ENCODE measurements at regions not wholly inside any gene's neighbourhood (a gene's known extent, or its start where the extent isn't known, plus 50 kb on each side); places are given as distances from the start of the nearest gene placed in this dataset.

DNA sequence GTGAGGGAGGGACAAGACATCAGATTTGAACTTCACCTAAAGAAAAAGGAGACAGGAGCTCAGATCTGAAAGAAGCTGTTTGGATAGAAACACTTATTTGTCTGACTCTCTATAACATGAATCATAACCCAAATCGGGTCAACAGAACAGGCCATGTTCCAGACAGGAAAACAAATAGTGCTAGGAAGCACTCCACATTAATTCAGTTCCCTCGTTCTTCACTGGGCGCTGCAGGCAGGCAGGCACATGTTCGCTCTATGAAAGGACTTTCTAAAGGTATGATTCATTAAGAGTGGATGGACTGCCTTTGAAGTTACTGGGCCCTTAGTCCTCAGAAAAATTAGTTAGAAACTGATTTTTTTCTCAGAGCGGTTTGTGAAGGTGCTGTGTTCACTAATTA, 137.5 kb upstream of the TRPC6 start:
- no peaks in the 10 kb centered on the region; the same call in 1 of the 2 replicates for H3K27me3 ChIP-seq (ENCODE audit: insufficient read depth)
- no peak for TF ChIP-seq GATA2 (CRISPR knock-in tag; IDR thresholded peaks at IDR 0.05)
- TF ChIP-seq USF2 (IDR thresholded peaks at IDR 0.05; ENCODE audit: borderline replicate concordance, low read depth, low read length): no peak
- no peak for TF ChIP-seq CHD2 (IDR thresholded peaks at IDR 0.05; ENCODE audit: low read length, partially characterized antibody)
- TF ChIP-seq SIN3A (IDR thresholded peaks at IDR 0.05; ENCODE audit: borderline replicate concordance, low read depth, low read length): no peak
- TF ChIP-seq RAD21 (IDR thresholded peaks at IDR 0.05; ENCODE audit: low read length): no peak
- TF ChIP-seq ELF1 (IDR thresholded peaks at IDR 0.05): no peak
- no peak for TF ChIP-seq FOXJ3 (CRISPR knock-in tag; IDR thresholded peaks at IDR 0.05)
- TF ChIP-seq, protein P1, sequence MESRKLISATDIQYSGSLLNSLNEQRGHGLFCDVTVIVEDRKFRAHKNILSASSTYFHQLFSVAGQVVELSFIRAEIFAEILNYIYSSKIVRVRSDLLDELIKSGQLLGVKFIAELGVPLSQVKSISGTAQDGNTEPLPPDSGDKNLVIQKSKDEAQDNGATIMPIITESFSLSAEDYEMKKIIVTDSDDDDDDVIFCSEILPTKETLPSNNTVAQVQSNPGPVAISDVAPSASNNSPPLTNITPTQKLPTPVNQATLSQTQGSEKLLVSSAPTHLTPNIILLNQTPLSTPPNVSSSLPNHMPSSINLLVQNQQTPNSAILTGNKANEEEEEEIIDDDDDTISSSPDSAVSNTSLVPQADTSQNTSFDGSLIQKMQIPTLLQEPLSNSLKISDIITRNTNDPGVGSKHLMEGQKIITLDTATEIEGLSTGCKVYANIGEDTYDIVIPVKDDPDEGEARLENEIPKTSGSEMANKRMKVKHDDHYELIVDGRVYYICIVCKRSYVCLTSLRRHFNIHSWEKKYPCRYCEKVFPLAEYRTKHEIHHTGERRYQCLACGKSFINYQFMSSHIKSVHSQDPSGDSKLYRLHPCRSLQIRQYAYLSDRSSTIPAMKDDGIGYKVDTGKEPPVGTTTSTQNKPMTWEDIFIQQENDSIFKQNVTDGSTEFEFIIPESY (IDR thresholded peaks at IDR 0.05; ENCODE audit: borderline replicate concordance, low read depth): no peak
- no peak for TF ChIP-seq JUND (IDR thresholded peaks at IDR 0.05)
- no peak for TF ChIP-seq SMC3 (IDR thresholded peaks at IDR 0.05; ENCODE audit: low read depth, low read length)
- TF ChIP-seq GABPA (IDR thresholded peaks at IDR 0.05; ENCODE audit: low read depth): no peak
- no peaks in the 10 kb centered on the region for H3F3A ChIP-seq (replicated peaks; ENCODE audit: insufficient read depth)
- no peaks in the 10 kb centered on the region for H3K9me2 ChIP-seq
- ChIA-PET CTCF (no interaction called here), POLR2A (no interaction called here)
- no peak overlapping the region for H3K4me3 ChIP-seq (ENCODE audit: low read depth in 2 of 2, low read length in 1 of 2)
- H3K9ac ChIP-seq: no peak overlapping the region
- no peaks in the 10 kb centered on the region for H3K9me3 ChIP-seq
- no peaks in the 10 kb centered on the region for H3K36me3 ChIP-seq (replicated peaks in 1 of 2; ENCODE audit: control insufficient read depth in 1 of 2, insufficient read depth in 2 of 2, low read length in 1 of 2)
- 19% methylated on average over 4 of the region's 5 CpGs for WGBS (ENCODE audit: low lambda C conversion rate)
- no peak overlapping the region for H3K4me2 ChIP-seq
- H4K20me1 ChIP-seq (ENCODE audit: insufficient read depth): no peaks in the 10 kb centered on the region
- H3K4me1 ChIP-seq (ENCODE audit: control insufficient read depth in 1 of 2, insufficient read depth in 2 of 2, low read depth in 1 of 2, low read length in 1 of 2): no peaks in the 10 kb centered on the region
- H3K79me2 ChIP-seq (ENCODE audit: insufficient read depth): no peaks in the 10 kb centered on the region
- no peak for DNase-seq
- H3K27ac ChIP-seq (ENCODE audit: low read depth in 2 of 2, low read length in 1 of 2): no peak overlapping the region
- H2AFZ ChIP-seq (ENCODE audit: low read depth): no peak overlapping the region

GRCh38 chr11:101718402-101718801, 134.6 kb upstream of the TRPC6 start:
- Histone ChIP-seq H3K4me1 (ENCODE audit: control insufficient read depth in 1 of 2, insufficient read depth in 2 of 2, low read depth in 1 of 2, low read length in 1 of 2) (no peaks in the 10 kb centered on the region), H3K9ac (no peak overlapping the region), H3K4me3 (ENCODE audit: low read depth in 2 of 2, low read length in 1 of 2) (no peak overlapping the region), H3K4me2 (no peak overlapping the region), H4K20me1 (ENCODE audit: insufficient read depth) (no peaks in the 10 kb centered on the region), H3K27ac (ENCODE audit: low read depth in 2 of 2, low read length in 1 of 2) (no peak overlapping the region), H2AFZ (ENCODE audit: low read depth) (no peak overlapping the region), H3K9me3 (no peaks in the 10 kb centered on the region), H3F3A (replicated peaks; ENCODE audit: insufficient read depth) (no peaks in the 10 kb centered on the region), H3K79me2 (ENCODE audit: insufficient read depth) (no peaks in the 10 kb centered on the region), H3K27me3 (ENCODE audit: insufficient read depth) (no peaks in the 10 kb centered on the region; the same call in 1 of the 2 replicates), H3K36me3 (replicated peaks in 1 of 2; ENCODE audit: control insufficient read depth in 1 of 2, insufficient read depth in 2 of 2, low read length in 1 of 2) (no peaks in the 10 kb centered on the region), H3K9me2 (no peaks in the 10 kb centered on the region)
- CTCF ChIA-PET: no interaction called here
- 7% methylated on average over 4 of the region's 4 CpGs for WGBS (ENCODE audit: low lambda C conversion rate)
- DNase-seq: no peak
- POLR2A ChIA-PET: no interaction called here
- TF ChIP-seq USF2 (IDR thresholded peaks at IDR 0.05; ENCODE audit: borderline replicate concordance, low read depth, low read length) (no peak), GATA2 (CRISPR knock-in tag; IDR thresholded peaks at IDR 0.05) (no peak), RCOR1 (IDR thresholded peaks at IDR 0.05; ENCODE audit: low read length) (no peak), FOXM1 (IDR thresholded peaks at IDR 0.05; ENCODE audit: low read depth) (no peak), TEAD4 (IDR thresholded peaks at IDR 0.05; ENCODE audit: borderline replicate concordance, insufficient read depth) (no peak), SMC3 (IDR thresholded peaks at IDR 0.05; ENCODE audit: low read depth, low read length) (no peak), MXI1 (IDR thresholded peaks at IDR 0.05; ENCODE audit: low read depth, low read length) (no peak), POLR2AphosphoS5 (IDR thresholded peaks at IDR 0.05; ENCODE audit: low read depth, low read length) (no peak), RFX5 (IDR thresholded peaks at IDR 0.05; ENCODE audit: low read length) (no peak), EZH2phosphoT487 (IDR thresholded peaks at IDR 0.05; ENCODE audit: borderline replicate concordance, low read depth) (no peak), RXRA (IDR thresholded peaks at IDR 0.05; ENCODE audit: borderline replicate concordance, low read depth) (no peak), TAF1 (IDR thresholded peaks at IDR 0.05; ENCODE audit: borderline replicate concordance, low read depth, low read length) (no peak), FOSL2 (IDR thresholded peaks at IDR 0.05; ENCODE audit: borderline replicate concordance, low read depth) (no peak), FOXJ3 (CRISPR knock-in tag; IDR thresholded peaks at IDR 0.05) (no peak)
- TF ChIP-seq, protein P1 (IDR thresholded peaks at IDR 0.05; ENCODE audit: borderline replicate concordance, low read depth): no peak
- TF ChIP-seq, protein P2, sequence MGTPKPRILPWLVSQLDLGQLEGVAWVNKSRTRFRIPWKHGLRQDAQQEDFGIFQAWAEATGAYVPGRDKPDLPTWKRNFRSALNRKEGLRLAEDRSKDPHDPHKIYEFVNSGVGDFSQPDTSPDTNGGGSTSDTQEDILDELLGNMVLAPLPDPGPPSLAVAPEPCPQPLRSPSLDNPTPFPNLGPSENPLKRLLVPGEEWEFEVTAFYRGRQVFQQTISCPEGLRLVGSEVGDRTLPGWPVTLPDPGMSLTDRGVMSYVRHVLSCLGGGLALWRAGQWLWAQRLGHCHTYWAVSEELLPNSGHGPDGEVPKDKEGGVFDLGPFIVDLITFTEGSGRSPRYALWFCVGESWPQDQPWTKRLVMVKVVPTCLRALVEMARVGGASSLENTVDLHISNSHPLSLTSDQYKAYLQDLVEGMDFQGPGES (IDR thresholded peaks at IDR 0.05; ENCODE audit: low read depth, low read length): no peak

Data from SK-N-SH (cell line).